GM12878 (cell line): ENCODE measurements at regions not wholly inside any gene's neighbourhood (a gene's known extent, or its start where the extent isn't known, plus 50 kb on each side); places are given as distances from the start of the nearest gene placed in this dataset.

Experiments used
- ATAC-seq: fragments of 200-7000 bp; cut with Tn5 transposase; 3 replicates; pipeline ENCODE4 v1.9.1; 2020; ENCODE audit warnings: mild to moderate bottlenecking, moderate library complexity
- BruUV-seq: library from RNA; stranded (reverse); fragments of 400-500 nt; replicated peaks from 2 replicates; lab custom pipeline; 2021; lab: Mats Ljungman, UMichigan
- CTCF ChIA-PET: fragments of 300-600 bp; sonication (Branson Sonifier 250); formaldehyde crosslinking; extraction: SDS; loops from one replicate; lab custom pipeline; 2021; ENCODE audit warnings: inconsistent platforms; lab: Yijun Ruan, JAX
- POLR2A ChIA-PET: fragments of 350-600 bp; formaldehyde crosslinking; extraction: SDS; loops from one replicate; lab custom pipeline; 2021; ENCODE audit warnings: inconsistent platforms; lab: Charles Lee
- RAD21 ChIA-PET: fragments of 300-600 bp; sonication (Branson Sonifier 250); formaldehyde crosslinking; loops from one replicate; lab custom pipeline; 2023; ENCODE audit warnings: antibody characterized with exemption; ENCODE audit not compliant: unreplicated experiment; lab: Charles Lee
- SMC1A ChIA-PET: fragments of 300-600 bp; sonication (Branson Sonifier 250); formaldehyde crosslinking; loops from one replicate; lab custom pipeline; 2023; ENCODE audit not compliant: unreplicated experiment, uncharacterized antibody; lab: Charles Lee
- DNase-seq: peaks from one replicate; pipeline ENCODE4 v3.0.0-alpha.2; 2011; ENCODE audit warnings: low read depth, low spot score
- FAIRE-seq: peaks from 3 replicates; lab custom pipeline; 2011; peaks lifted over from hg19 to GRCh38; lab: Jason Lieb, UNC
- H2AFZ ChIP-seq: 2 replicates; pipeline ENCODE4 v1.6.0; 2011; ENCODE audit warnings: low read depth, low read length, control low read depth; ENCODE audit not compliant: control insufficient read depth
- H3K27ac ChIP-seq: 2 replicates; pipeline ENCODE4 v1.5.1; 2011; ENCODE audit warnings: control low read depth; ENCODE audit not compliant: control insufficient read depth, insufficient read depth
- H3K27me3 ChIP-seq, 2 experiments: replicated peaks in 1 of 2; 2 replicates each; pipeline versions ENCODE4 v1.6.0 to v1.6.1; 2011; ENCODE audit warnings: low read length in 1 of 2; ENCODE audit not compliant: control insufficient read depth in 2 of 2, insufficient read depth in 2 of 2
- H3K36me3 ChIP-seq, 2 experiments: 2 replicates each; pipeline ENCODE4 v1.5.1; 2011; ENCODE audit warnings: low read length in 1 of 2; ENCODE audit not compliant: control insufficient read depth in 2 of 2, insufficient read depth in 2 of 2
- H3K4me1 ChIP-seq: 2 replicates; pipeline ENCODE4 v1.6.1; 2011; ENCODE audit warnings: mild to moderate bottlenecking, low read length, moderate library complexity, mixed read lengths; ENCODE audit not compliant: control insufficient read depth, insufficient read depth
- H3K4me2 ChIP-seq: 2 replicates; pipeline ENCODE4 v1.6.0; 2011; ENCODE audit warnings: control low read depth; ENCODE audit not compliant: control insufficient read depth, insufficient read depth
- H3K4me3 ChIP-seq: fragments of 200-600 bp; sonication (generic); 2 replicates; pipeline ENCODE4 v1.5.1; 2016
- H3K79me2 ChIP-seq: 2 replicates; pipeline ENCODE4 v1.6.0; 2011; ENCODE audit warnings: low read length; ENCODE audit not compliant: control insufficient read depth, insufficient read depth
- H3K9ac ChIP-seq: 2 replicates; pipeline ENCODE4 v1.8.0; 2011; ENCODE audit warnings: low read length, control low read depth, mixed read lengths; ENCODE audit not compliant: control insufficient read depth, insufficient read depth
- H3K9me3 ChIP-seq: replicated peaks from 3 replicates; pipeline ENCODE4 v1.5.1; 2011; ENCODE audit warnings: mild to moderate bottlenecking, low read length; ENCODE audit not compliant: control insufficient read depth, insufficient read depth
- H4K20me1 ChIP-seq: 2 replicates; pipeline ENCODE4 v1.6.0; 2011; ENCODE audit not compliant: control insufficient read depth, insufficient read depth
- BACH1 ChIP-seq: fragments of 450-650 bp; IDR thresholded peaks from 2 replicates; pipeline ENCODE4 v1.6.1; 2017; ENCODE audit warnings: mild to moderate bottlenecking, borderline replicate concordance
- CREM ChIP-seq: IDR thresholded peaks from 2 replicates; pipeline ENCODE4 v1.6.1; 2014; ENCODE audit warnings: antibody characterized with exemption, low read depth
- EGR1 ChIP-seq, 2 experiments: IDR thresholded peaks; 1 replicate in 1 of 2; 2 replicates in 1 of 2; pipeline ENCODE4 v1.6.1; 2011 to 2012; ENCODE audit warnings: low read depth in 2 of 2, low read length in 2 of 2, borderline replicate concordance in 1 of 2, mild to moderate bottlenecking in 1 of 2, moderate library complexity in 1 of 2
- STAT1 ChIP-seq: fragments of 450-650 bp; conservative IDR thresholded peaks from 2 replicates; pipeline ENCODE4 v1.6.1; 2014; ENCODE audit warnings: antibody characterized with exemption, mild to moderate bottlenecking
- YY1 ChIP-seq: IDR thresholded peaks from 2 replicates; pipeline ENCODE4 v1.6.1; 2011; ENCODE audit warnings: low read depth, mild to moderate bottlenecking, low read length
- WGBS: methylation state at CpG from one replicate; pipeline ENCODE4 v1.1.6; 2016; ENCODE audit warnings: low lambda C conversion rate; ENCODE audit not compliant: insufficient replicate concordance, insufficient coverage; ENCODE audit errors: missing lambda C conversion rate; 5-methylcytosine and 5-hydroxymethylcytosine counted together
- in situ Hi-C: fragments of 300-500 bp; cut with MboI; formaldehyde crosslinking; loops from 9 replicates; pipeline ENCODE4 v1.14.3; 2018; ENCODE audit warnings: mixed read lengths
- intact Hi-C: fragments of 100-400 bp; cut with micrococcal nuclease; formaldehyde crosslinking; loops from one replicate; pipeline ENCODE4 v1.14.2; 2022; ENCODE audit not compliant: unreplicated experiment
- TF ChIP-seq, protein P1 (sequence below): IDR thresholded peaks from 2 replicates; pipeline ENCODE4 v1.6.1; 2012; ENCODE audit warnings: mild to moderate bottlenecking, low read depth, low read length

DNA sequence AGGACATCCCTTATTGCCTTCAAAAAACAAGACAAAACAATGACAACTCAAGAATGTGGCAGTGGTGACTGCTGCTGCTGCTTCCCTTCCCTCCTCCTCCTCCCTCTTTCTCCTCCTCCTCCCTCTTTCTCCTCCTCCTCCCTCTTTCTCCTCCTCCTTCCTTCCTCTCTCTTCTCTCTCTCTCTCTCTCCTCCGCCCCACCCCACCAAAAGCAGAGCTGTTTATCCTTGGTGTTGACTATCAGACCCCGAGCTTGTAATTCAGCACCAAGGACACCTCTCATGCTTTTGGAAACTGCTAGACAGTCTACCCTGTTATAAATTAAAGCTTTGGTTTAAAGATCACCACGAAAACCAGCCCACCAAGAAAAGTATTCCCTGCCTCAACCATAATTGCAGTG is 72.4 kb upstream of the IFNAR2 start:
- CTCF ChIA-PET, result interaction anchor here (1.1 kb wide), 1 partner anchor 40 kb away, joined by 4 read pairs; no protein-coding TSS in a partner anchor
- H3K4me3 ChIP-seq, result no peak overlapping the region
- ATAC-seq, result no peak
- TF ChIP-seq CREM, result no peak
- TF ChIP-seq, protein P1, sequence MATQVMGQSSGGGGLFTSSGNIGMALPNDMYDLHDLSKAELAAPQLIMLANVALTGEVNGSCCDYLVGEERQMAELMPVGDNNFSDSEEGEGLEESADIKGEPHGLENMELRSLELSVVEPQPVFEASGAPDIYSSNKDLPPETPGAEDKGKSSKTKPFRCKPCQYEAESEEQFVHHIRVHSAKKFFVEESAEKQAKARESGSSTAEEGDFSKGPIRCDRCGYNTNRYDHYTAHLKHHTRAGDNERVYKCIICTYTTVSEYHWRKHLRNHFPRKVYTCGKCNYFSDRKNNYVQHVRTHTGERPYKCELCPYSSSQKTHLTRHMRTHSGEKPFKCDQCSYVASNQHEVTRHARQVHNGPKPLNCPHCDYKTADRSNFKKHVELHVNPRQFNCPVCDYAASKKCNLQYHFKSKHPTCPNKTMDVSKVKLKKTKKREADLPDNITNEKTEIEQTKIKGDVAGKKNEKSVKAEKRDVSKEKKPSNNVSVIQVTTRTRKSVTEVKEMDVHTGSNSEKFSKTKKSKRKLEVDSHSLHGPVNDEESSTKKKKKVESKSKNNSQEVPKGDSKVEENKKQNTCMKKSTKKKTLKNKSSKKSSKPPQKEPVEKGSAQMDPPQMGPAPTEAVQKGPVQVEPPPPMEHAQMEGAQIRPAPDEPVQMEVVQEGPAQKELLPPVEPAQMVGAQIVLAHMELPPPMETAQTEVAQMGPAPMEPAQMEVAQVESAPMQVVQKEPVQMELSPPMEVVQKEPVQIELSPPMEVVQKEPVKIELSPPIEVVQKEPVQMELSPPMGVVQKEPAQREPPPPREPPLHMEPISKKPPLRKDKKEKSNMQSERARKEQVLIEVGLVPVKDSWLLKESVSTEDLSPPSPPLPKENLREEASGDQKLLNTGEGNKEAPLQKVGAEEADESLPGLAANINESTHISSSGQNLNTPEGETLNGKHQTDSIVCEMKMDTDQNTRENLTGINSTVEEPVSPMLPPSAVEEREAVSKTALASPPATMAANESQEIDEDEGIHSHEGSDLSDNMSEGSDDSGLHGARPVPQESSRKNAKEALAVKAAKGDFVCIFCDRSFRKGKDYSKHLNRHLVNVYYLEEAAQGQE, result peak; percentile 64; the same call in 1 of the 2 replicates
- TF ChIP-seq EGR1 (IDR thresholded peaks at IDR 0.05; ENCODE audit: borderline replicate concordance in 1 of 2, low read depth in 2 of 2, low read length in 2 of 2), result no peak
- TF ChIP-seq, all 136 proteins: peak for 1
- no TSS peak for BruUV-seq
- RAD21 ChIA-PET, result interaction anchor here (0.9 kb wide), 1 partner anchor 40 kb away, joined by 3 read pairs; no protein-coding TSS in a partner anchor
- in situ Hi-C loops, result no loop called here
- no peaks in the 10 kb centered on the region; a peak in 1 of 4 replicates for H3K27me3 ChIP-seq
- intact Hi-C loops, result no loop called here
- H4K20me1 ChIP-seq, result no peaks in the 10 kb centered on the region
- POLR2A ChIA-PET, result no interaction called here
- H2AFZ ChIP-seq, result no peak overlapping the region
- no peaks in the 10 kb centered on the region for H3K4me1 ChIP-seq
- WGBS, result 14% methylated on average over 3 of the region's 3 CpGs
- H3K9me3 ChIP-seq, result no peaks in the 10 kb centered on the region
- H3K9ac ChIP-seq, result no peak overlapping the region
- no peak overlapping the region for H3K27ac ChIP-seq
- H3K79me2 ChIP-seq, result no peaks in the 10 kb centered on the region
- H3K4me2 ChIP-seq, result no peak overlapping the region
- FAIRE-seq (no peak), DNase-seq (no peak)
- no peaks in the 10 kb centered on the region for H3K36me3 ChIP-seq
- SMC1A ChIA-PET, result interaction anchor here (0.9 kb wide), 1 partner anchor 40 kb away, joined by 3 read pairs; no protein-coding TSS in a partner anchor

DNA sequence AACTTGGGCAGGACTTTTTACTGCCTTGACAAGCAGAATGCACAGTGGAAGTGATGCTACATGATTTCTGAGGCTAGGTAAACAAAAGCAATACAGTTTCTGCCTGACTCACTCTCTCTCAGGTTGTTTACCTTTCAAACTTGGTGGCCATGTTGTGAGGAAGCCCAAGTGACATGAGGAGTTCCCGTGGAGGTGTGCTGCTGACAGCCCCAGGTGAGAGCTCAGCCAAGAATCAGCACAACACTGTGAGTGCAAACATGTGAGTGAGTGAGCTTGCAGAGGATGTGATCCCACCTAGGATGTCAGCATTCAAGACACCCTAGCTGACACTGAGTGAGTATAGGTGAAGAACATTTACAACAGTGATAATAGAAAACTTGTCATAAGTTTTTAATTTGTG is 71.1 kb upstream of the IFNAR2 start:
- FAIRE-seq (no peak), DNase-seq (no peak), ATAC-seq (no peak)
- no TSS peak for BruUV-seq
- H3K79me2 ChIP-seq, result no peaks in the 10 kb centered on the region
- intact Hi-C loops (no loop called here), in situ Hi-C loops (no loop called here)
- H3K36me3 ChIP-seq, result no peaks in the 10 kb centered on the region
- POLR2A ChIA-PET, result no interaction called here
- TF ChIP-seq BACH1 (no peak), YY1 (peak; percentile 52; the same call in 1 of the 2 replicates), STAT1 (no peak)
- H3K9me3 ChIP-seq, result no peaks in the 10 kb centered on the region
- no peaks in the 10 kb centered on the region for H3K4me1 ChIP-seq
- no peaks in the 10 kb centered on the region; a peak in 1 of 4 replicates for H3K27me3 ChIP-seq
- H2AFZ ChIP-seq, result no peak overlapping the region
- H3K9ac ChIP-seq, result no peak overlapping the region
- no peak overlapping the region for H3K27ac ChIP-seq
- SMC1A ChIA-PET, result no interaction called here
- no peak overlapping the region for H3K4me3 ChIP-seq
- no peak overlapping the region for H3K4me2 ChIP-seq
- 0% methylated on average over 1 of the region's 1 CpG for WGBS
- RAD21 ChIA-PET, result no interaction called here
- CTCF ChIA-PET, result no interaction called here
- no peaks in the 10 kb centered on the region for H4K20me1 ChIP-seq
